Activated CD8-positive, alpha-beta T cell treated with anti-CD3 and anti-CD28 coated beads for 36 hours (primary cell): ENCODE measurements at regions not wholly inside any gene's neighbourhood (a gene's known extent, or its start where the extent isn't known, plus 50 kb on each side); places are given as distances from the start of the nearest gene placed in this dataset.

Experiments
- ATAC-seq: fragments of 200-7000 bp; cut with Tn5 transposase; one replicate; pipeline ENCODE4 v1.10.0; 2021; ENCODE audit warnings: mild to moderate bottlenecking, moderate library complexity
- CTCF ChIA-PET: fragments of 350-600 bp; sonication (Branson Sonifier 250); formaldehyde crosslinking; loops from one replicate; lab custom pipeline; 2021; ENCODE audit warnings: antibody characterized with exemption; lab: Charles Lee
- POLR2A ChIA-PET: fragments of 350-600 bp; sonication (Branson Sonifier 250); formaldehyde crosslinking; loops from one replicate; lab custom pipeline; 2021; ENCODE audit warnings: antibody characterized with exemption; lab: Charles Lee
- DNase-seq: peaks from one replicate; pipeline ENCODE4 v3.0.0-alpha.2; 2020
- H3K27ac Mint-ChIP-seq: one replicate; pipeline ENCODE4 v1.8.0; 2021; ENCODE audit warnings: mild to moderate bottlenecking, mixed read lengths
- H3K27me3 Mint-ChIP-seq: one replicate; pipeline ENCODE4 v1.8.0; 2021; ENCODE audit warnings: mixed read lengths
- H3K36me3 Mint-ChIP-seq: one replicate; pipeline ENCODE4 v1.8.0; 2021; ENCODE audit warnings: low read depth, mixed read lengths
- H3K4me1 Mint-ChIP-seq: one replicate; pipeline ENCODE4 v1.8.0; 2021; ENCODE audit warnings: low read depth, mixed read lengths
- H3K4me3 Mint-ChIP-seq: one replicate; pipeline ENCODE4 v1.8.0; 2021; ENCODE audit warnings: mild to moderate bottlenecking, moderate library complexity, mixed read lengths
- H3K9me3 Mint-ChIP-seq: one replicate; pipeline ENCODE4 v1.8.0; 2021; ENCODE audit warnings: mixed read lengths
- CTCF ChIP-seq: fragments of 200-600 bp; IDR thresholded peaks from one replicate; pipeline ENCODE4 v1.8.0; 2022; ENCODE audit warnings: antibody characterized with exemption, mild to moderate bottlenecking
- intact Hi-C: fragments of 100-400 bp; cut with micrococcal nuclease; formaldehyde crosslinking; loops from one replicate; pipeline ENCODE4 v1.10.0; 2022

DNA sequence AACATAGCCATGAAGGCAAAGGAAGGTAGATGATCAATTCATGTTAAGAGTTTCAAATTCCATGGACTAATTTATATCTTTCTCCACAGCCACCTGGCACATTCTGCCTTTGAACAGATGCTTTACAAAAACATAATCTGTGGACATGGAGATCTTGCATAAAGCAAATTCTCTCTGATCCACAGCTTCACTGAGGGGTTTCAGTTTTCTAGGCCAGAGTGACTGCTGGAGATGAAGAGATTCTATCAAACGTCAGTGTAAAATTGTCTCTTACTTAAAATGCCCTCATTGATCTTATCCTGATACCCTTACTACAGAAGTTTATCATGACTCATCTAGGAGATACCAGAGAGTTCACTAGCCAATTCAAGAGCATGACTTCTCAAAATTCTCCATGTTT lies 291.6 kb downstream of the DAD1 start:
- Mint-ChIP-seq H3K4me1 (no peaks in the 10 kb centered on the region), H3K27me3 (no peaks in the 10 kb centered on the region), H3K27ac (no peak overlapping the region), H3K36me3 (no peaks in the 10 kb centered on the region), H3K9me3 (no peaks in the 10 kb centered on the region), H3K4me3 (no peak overlapping the region)
- ChIA-PET CTCF (no interaction called here), POLR2A (no interaction called here)
- TF ChIP-seq CTCF = no peak
- no peak for DNase-seq
- intact Hi-C loops = no loop called here
- no peak for ATAC-seq

DNA sequence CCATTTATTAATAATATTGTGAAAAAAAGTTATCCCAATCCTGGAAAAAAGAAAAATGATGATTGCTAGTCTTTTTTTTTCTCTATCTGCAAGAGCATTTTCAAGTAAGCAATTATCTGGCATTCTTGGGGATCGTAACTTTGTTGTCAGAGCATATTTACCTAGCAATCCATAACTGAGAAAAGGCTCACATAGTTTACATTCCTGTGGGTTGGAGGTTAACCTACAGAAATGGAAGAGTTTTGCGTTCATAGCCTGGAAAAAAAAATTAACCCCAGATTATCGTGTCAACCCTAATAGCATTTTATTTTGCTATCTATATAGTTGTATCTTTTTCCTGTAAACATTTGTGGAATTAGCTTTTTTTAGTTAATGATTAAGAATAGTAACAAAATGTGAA lies 292.3 kb downstream of the DAD1 start:
- TF ChIP-seq CTCF = no peak
- ChIA-PET CTCF (no interaction called here), POLR2A (no interaction called here)
- Mint-ChIP-seq H3K27me3 (no peaks in the 10 kb centered on the region), H3K4me3 (no peak overlapping the region), H3K9me3 (no peaks in the 10 kb centered on the region), H3K4me1 (no peaks in the 10 kb centered on the region), H3K27ac (no peak overlapping the region), H3K36me3 (no peaks in the 10 kb centered on the region)
- DNase-seq (no peak), ATAC-seq (no peak)
- intact Hi-C loops = no loop called here

GRCh38 chr14:22296088-22296487 lies 292.9 kb downstream of the DAD1 start:
- ChIA-PET CTCF (no interaction called here), POLR2A (no interaction called here)
- H3K27me3 Mint-ChIP-seq = no peaks in the 10 kb centered on the region
- H3K36me3 Mint-ChIP-seq = no peaks in the 10 kb centered on the region
- no peak for DNase-seq
- no peak overlapping the region for H3K4me3 Mint-ChIP-seq
- intact Hi-C loops = no loop called here
- no peak for TF ChIP-seq CTCF
- ATAC-seq = no peak
- H3K27ac Mint-ChIP-seq = no peak overlapping the region
- H3K4me1 Mint-ChIP-seq = no peaks in the 10 kb centered on the region
- no peaks in the 10 kb centered on the region for H3K9me3 Mint-ChIP-seq

GRCh38 chr14:22291406-22291805 lies 297.6 kb downstream of the DAD1 start:
- Mint-ChIP-seq H3K4me3 (no peak overlapping the region), H3K36me3 (no peaks in the 10 kb centered on the region), H3K4me1 (no peaks in the 10 kb centered on the region), H3K27ac (no peak overlapping the region), H3K27me3 (no peaks in the 10 kb centered on the region), H3K9me3 (no peaks in the 10 kb centered on the region)
- no peak for TF ChIP-seq CTCF
- intact Hi-C loops = no loop called here
- CTCF ChIA-PET = no interaction called here
- DNase-seq (no peak), ATAC-seq (no peak)
- POLR2A ChIA-PET = no interaction called here

DNA sequence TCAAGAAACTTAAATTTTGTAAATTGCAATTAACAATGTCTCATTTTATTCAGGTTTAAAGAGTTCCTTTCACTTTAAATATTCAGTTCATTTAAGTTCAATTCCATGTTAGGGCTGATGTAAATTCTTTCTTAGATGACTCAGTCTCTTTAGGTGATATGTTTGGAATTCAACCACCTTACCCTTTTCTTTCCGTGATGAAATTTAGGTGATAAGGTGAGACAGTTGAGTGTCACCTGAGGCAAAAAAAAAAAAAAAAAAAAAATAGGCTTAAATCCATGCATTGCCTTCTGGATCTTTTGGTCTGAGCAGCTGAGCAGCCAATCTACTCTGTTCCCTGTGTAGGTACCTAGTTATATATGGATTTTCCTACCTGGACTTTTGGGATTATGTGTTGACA lies 299.5 kb downstream of the DAD1 start:
- Mint-ChIP-seq H3K9me3 (no peaks in the 10 kb centered on the region), H3K27ac (no peak overlapping the region), H3K4me3 (no peak overlapping the region), H3K4me1 (no peaks in the 10 kb centered on the region), H3K27me3 (no peaks in the 10 kb centered on the region), H3K36me3 (no peaks in the 10 kb centered on the region)
- ChIA-PET CTCF (no interaction called here), POLR2A (no interaction called here)
- TF ChIP-seq CTCF = no peak
- intact Hi-C loops = no loop called here
- DNase-seq = no peak
- ATAC-seq = no peak
